ENCODE measurements at regions not wholly inside any gene's neighbourhood (a gene's known extent, or its start where the extent isn't known, plus 50 kb on each side); places are given as distances from the start of the nearest gene placed in this dataset.
"Not testable (repeated sequence)": the region's sequence is repeated elsewhere in the genome, so short reads cannot be mapped to it uniquely, and the experiment has no call there.

- TF ChIP-seq, protein P1, sequence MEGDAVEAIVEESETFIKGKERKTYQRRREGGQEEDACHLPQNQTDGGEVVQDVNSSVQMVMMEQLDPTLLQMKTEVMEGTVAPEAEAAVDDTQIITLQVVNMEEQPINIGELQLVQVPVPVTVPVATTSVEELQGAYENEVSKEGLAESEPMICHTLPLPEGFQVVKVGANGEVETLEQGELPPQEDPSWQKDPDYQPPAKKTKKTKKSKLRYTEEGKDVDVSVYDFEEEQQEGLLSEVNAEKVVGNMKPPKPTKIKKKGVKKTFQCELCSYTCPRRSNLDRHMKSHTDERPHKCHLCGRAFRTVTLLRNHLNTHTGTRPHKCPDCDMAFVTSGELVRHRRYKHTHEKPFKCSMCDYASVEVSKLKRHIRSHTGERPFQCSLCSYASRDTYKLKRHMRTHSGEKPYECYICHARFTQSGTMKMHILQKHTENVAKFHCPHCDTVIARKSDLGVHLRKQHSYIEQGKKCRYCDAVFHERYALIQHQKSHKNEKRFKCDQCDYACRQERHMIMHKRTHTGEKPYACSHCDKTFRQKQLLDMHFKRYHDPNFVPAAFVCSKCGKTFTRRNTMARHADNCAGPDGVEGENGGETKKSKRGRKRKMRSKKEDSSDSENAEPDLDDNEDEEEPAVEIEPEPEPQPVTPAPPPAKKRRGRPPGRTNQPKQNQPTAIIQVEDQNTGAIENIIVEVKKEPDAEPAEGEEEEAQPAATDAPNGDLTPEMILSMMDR (conservative IDR thresholded peaks at IDR 0.05; ENCODE audit: low read length): not testable (repeated sequence)
- TF ChIP-seq EZH2phosphoT487 (IDR thresholded peaks at IDR 0.05; ENCODE audit: borderline replicate concordance, low read depth, low read length): not testable (repeated sequence)
These were observed 176.4 kb downstream of the NPIPB11 start for GRCh38 chr16:29230006-29230668.
